HG03558 (cell line): ENCODE measurements at regions not wholly inside any gene's neighbourhood (a gene's known extent, or its start where the extent isn't known, plus 50 kb on each side); places are given as distances from the start of the nearest gene placed in this dataset.
A peak's percentile ranks its signal among the peaks of the same experiment; 100 is the strongest.

ENCODE experiments used
- ATAC-seq: cut with Tn5 transposase; IDR thresholded peaks from one replicate; pipeline ENCODE4 v1.9.1; 2021; ENCODE audit warnings: moderate number of reproducible peaks; ENCODE audit not compliant: unreplicated experiment; ENCODE audit errors: extremely low read depth

GRCh38 chr2:134146161-134146560 lies 107.7 kb upstream of the MGAT5 start:
- ATAC-seq = no peak

GRCh38 chr2:134146620-134147019 lies 107.3 kb upstream of the MGAT5 start:
- ATAC-seq = no peak

GRCh38 chr2:134148172-134148571 lies 105.7 kb upstream of the MGAT5 start:
- ATAC-seq = no peak

- no peak for ATAC-seq
Observed at GRCh38 chr2:134148843-134149472, 104.9 kb upstream of the MGAT5 start.

- ATAC-seq = no peak
Observed at GRCh38 chr2:134149904-134150303, 104.0 kb upstream of the MGAT5 start.

- no peak for ATAC-seq
Observed at GRCh38 chr2:134150760-134151159, 103.1 kb upstream of the MGAT5 start.

GRCh38 chr2:134152045-134153010 lies 101.5 kb upstream of the MGAT5 start:
- no peak for ATAC-seq

GRCh38 chr2:134153294-134153880 lies 100.5 kb upstream of the MGAT5 start:
- ATAC-seq = no peak

GRCh38 chr2:134154246-134154645 lies 99.6 kb upstream of the MGAT5 start:
- peak; percentile 49 for ATAC-seq

- peak; percentile 74 for ATAC-seq
Observed at GRCh38 chr2:134155134-134155533, 98.7 kb upstream of the MGAT5 start.

- ATAC-seq = no peak
Observed at GRCh38 chr2:134158295-134158694, 95.6 kb upstream of the MGAT5 start.

- no peak for ATAC-seq
Observed at GRCh38 chr2:134161170-134161547, 92.7 kb upstream of the MGAT5 start.

GRCh38 chr2:134163336-134163735 lies 90.5 kb upstream of the MGAT5 start:
- no peak for ATAC-seq

- ATAC-seq = no peak
Observed at GRCh38 chr2:134164306-134164705, 89.6 kb upstream of the MGAT5 start.

- ATAC-seq = no peak
Observed at GRCh38 chr2:134167015-134167414, 86.9 kb upstream of the MGAT5 start.

GRCh38 chr2:134169788-134170187 lies 84.1 kb upstream of the MGAT5 start:
- ATAC-seq = peak; percentile 52

GRCh38 chr2:134170294-134170693 lies 83.6 kb upstream of the MGAT5 start:
- ATAC-seq = no peak

GRCh38 chr2:134170700-134171099 lies 83.2 kb upstream of the MGAT5 start:
- no peak for ATAC-seq

- no peak for ATAC-seq
Observed at GRCh38 chr2:134173338-134174016, 80.4 kb upstream of the MGAT5 start.

- no peak for ATAC-seq
Observed at GRCh38 chr2:134174711-134175110, 79.2 kb upstream of the MGAT5 start.

- ATAC-seq = no peak
Observed at GRCh38 chr2:134175834-134176233, 78.0 kb upstream of the MGAT5 start.
